ENCODE measurements at regions not wholly inside any gene's neighbourhood (a gene's known extent, or its start where the extent isn't known, plus 50 kb on each side); places are given as distances from the start of the nearest gene placed in this dataset.

DNA sequence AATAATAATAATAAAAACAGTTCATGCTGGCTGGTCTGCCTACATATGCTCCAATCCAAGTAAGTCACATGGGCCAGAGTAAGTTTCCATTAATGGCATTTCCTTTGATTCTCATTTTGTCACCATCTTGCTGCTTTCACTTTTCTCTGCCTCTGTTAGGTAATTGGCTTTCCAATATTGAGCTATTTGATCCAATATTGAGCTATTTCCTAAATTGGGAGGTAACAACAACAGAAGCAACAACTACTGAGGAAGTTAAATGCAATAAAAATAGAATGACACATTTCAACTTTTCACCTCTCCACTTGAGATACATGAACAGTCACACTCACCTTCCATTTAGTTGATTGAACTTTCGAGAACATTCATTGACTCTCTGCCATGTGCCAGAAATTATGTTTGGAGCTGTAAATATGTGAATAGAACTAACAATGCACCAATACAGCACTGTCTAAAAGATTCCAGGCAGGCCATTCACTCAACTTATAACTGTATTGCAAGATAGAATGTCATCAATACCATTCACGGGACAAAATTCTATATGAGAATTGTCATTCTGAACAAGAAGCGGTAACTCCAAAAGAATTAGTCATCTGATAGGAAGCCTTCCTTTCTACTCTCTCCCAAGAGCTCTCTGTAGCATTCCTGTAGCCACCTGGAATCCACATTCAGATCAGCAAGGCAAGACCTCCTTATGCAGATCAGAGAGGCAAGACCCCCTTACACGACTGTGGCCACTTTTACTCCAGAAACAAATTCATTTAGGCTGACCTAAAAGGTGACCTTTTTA is 136.4 kb downstream of the PHLDA1 start:
- H3K9me3 ChIP-seq (ENCODE audit: low read depth) = no peaks in the 10 kb centered on the region
- H3K36me3 ChIP-seq = no peaks in the 10 kb centered on the region
- Mint-ChIP-seq H3K4me3 (no peak overlapping the region), H3K27me3 (ENCODE audit: insufficient read depth, low read depth) (peaks cover 3% of the 10 kb centered on the region), H3K4me1 (peaks cover 7% of the 10 kb centered on the region), H3K9me3 (no peaks in the 10 kb centered on the region), H3K36me3 (no peaks in the 10 kb centered on the region), H3K27ac (no peak overlapping the region)
- no peak overlapping the region for H3K4me2 ChIP-seq
- H3K27me3 ChIP-seq = no peaks in the 10 kb centered on the region
- TF ChIP-seq EZH2 (IDR thresholded peaks at IDR 0.05) (no peak), EZH2phosphoT487 (IDR thresholded peaks at IDR 0.05) (no peak)
- TF ChIP-seq, protein P1, sequence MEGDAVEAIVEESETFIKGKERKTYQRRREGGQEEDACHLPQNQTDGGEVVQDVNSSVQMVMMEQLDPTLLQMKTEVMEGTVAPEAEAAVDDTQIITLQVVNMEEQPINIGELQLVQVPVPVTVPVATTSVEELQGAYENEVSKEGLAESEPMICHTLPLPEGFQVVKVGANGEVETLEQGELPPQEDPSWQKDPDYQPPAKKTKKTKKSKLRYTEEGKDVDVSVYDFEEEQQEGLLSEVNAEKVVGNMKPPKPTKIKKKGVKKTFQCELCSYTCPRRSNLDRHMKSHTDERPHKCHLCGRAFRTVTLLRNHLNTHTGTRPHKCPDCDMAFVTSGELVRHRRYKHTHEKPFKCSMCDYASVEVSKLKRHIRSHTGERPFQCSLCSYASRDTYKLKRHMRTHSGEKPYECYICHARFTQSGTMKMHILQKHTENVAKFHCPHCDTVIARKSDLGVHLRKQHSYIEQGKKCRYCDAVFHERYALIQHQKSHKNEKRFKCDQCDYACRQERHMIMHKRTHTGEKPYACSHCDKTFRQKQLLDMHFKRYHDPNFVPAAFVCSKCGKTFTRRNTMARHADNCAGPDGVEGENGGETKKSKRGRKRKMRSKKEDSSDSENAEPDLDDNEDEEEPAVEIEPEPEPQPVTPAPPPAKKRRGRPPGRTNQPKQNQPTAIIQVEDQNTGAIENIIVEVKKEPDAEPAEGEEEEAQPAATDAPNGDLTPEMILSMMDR (IDR thresholded peaks at IDR 0.05) = no peak
- no peak overlapping the region for H3K9ac ChIP-seq
- DNase-seq (ENCODE audit: low spot score) = no peak
- no peaks in the 10 kb centered on the region for H4K20me1 ChIP-seq (ENCODE audit: low read depth)
- no peaks in the 10 kb centered on the region for H3F3A ChIP-seq (ENCODE audit: low read depth)
- H3K4me1 ChIP-seq = no peaks in the 10 kb centered on the region
- no peak overlapping the region for H2AFZ ChIP-seq (replicated peaks)
- no peak overlapping the region for H3K27ac ChIP-seq
- no peak overlapping the region for H3K4me3 ChIP-seq
- H3K79me2 ChIP-seq (ENCODE audit: low read depth) = no peaks in the 10 kb centered on the region

DNA sequence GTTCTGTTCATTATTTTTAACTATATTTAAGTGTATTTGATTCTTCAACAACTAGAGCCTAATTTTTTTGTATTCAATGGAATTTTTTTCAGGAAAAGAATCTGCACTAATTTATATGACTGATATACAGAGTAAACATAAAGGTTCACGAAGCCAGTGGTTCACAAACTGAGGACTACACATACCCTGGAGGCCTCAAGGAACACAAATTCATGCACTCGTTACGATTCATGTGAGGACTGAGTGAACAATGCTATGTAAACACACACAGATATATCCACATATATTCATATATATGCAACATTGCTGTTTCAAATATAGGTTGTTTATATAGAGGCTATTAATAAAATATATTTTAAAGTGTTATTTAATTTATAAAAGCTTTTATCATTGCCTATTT is 137.8 kb downstream of the PHLDA1 start:
- no peak overlapping the region for H3K4me2 ChIP-seq
- H3K4me1 ChIP-seq = peaks cover 7% of the 10 kb centered on the region
- TF ChIP-seq EZH2 (IDR thresholded peaks at IDR 0.05) (no peak), EZH2phosphoT487 (IDR thresholded peaks at IDR 0.05) (no peak)
- TF ChIP-seq, protein P1 (IDR thresholded peaks at IDR 0.05) = no peak
- no peak overlapping the region for H3K27ac ChIP-seq
- H4K20me1 ChIP-seq (ENCODE audit: low read depth) = no peaks in the 10 kb centered on the region
- no peaks in the 10 kb centered on the region for H3K36me3 Mint-ChIP-seq
- peaks cover 2% of the 10 kb centered on the region for H3K27me3 Mint-ChIP-seq (ENCODE audit: insufficient read depth, low read depth)
- no peaks in the 10 kb centered on the region for H3K9me3 Mint-ChIP-seq
- H3K9me3 ChIP-seq (ENCODE audit: low read depth) = no peaks in the 10 kb centered on the region
- H3K4me3 Mint-ChIP-seq = no peak overlapping the region
- H2AFZ ChIP-seq (replicated peaks) = no peak overlapping the region
- no peak overlapping the region for H3K4me3 ChIP-seq
- H3K27me3 ChIP-seq = no peaks in the 10 kb centered on the region
- H3K4me1 Mint-ChIP-seq = peaks cover 18% of the 10 kb centered on the region
- no peaks in the 10 kb centered on the region for H3F3A ChIP-seq (ENCODE audit: low read depth)
- no peaks in the 10 kb centered on the region for H3K79me2 ChIP-seq (ENCODE audit: low read depth)
- H3K27ac Mint-ChIP-seq = no peak overlapping the region
- no peak overlapping the region for H3K9ac ChIP-seq
- no peaks in the 10 kb centered on the region for H3K36me3 ChIP-seq
- no peak for DNase-seq (ENCODE audit: low spot score)

DNA sequence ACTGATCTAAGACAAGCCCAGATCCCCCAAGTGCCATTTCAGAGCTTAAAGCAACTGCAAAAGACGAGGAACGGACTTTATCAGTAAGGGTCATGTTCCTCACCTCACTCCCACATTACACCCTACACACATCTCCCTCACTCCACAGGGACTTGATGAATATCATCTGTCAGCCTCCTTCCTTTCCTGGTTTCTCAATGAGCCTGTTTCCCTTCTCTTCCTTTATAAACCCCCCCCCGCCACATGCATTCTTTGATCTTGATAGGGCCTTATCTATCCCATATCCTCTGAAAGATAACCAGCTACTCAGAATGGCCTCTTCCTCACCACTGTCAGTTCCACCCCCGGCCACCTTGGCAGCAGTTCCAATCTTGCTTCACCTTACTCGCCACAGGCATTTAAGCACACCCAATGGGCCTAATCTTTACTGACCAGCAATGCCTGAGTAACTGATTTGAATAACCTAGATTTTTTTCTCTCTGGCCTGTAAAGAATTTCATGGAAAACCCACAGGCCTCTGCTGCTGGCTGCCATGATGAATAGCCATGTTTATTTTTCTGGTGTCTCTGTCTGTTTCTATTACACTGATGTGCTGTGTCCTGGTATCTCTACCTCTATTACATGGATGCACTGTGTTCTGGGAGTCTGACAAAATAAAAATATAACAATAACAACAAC is 138.7 kb downstream of the PHLDA1 start:
- H2AFZ ChIP-seq (replicated peaks) = no peak overlapping the region
- Mint-ChIP-seq H3K9me3 (no peaks in the 10 kb centered on the region), H3K4me3 (no peak overlapping the region), H3K27me3 (ENCODE audit: insufficient read depth, low read depth) (no peaks in the 10 kb centered on the region), H3K4me1 (peaks cover 23% of the 10 kb centered on the region), H3K27ac (no peak overlapping the region), H3K36me3 (no peaks in the 10 kb centered on the region)
- no peaks in the 10 kb centered on the region for H3K27me3 ChIP-seq
- H3K9me3 ChIP-seq (ENCODE audit: low read depth) = no peaks in the 10 kb centered on the region
- H3F3A ChIP-seq (ENCODE audit: low read depth) = no peaks in the 10 kb centered on the region
- no peak overlapping the region for H3K27ac ChIP-seq
- no peak overlapping the region for H3K4me3 ChIP-seq
- no peak overlapping the region for H3K9ac ChIP-seq
- H3K4me2 ChIP-seq = no peak overlapping the region
- DNase-seq (ENCODE audit: low spot score) = no peak
- H3K36me3 ChIP-seq = no peaks in the 10 kb centered on the region
- no peaks in the 10 kb centered on the region for H3K79me2 ChIP-seq (ENCODE audit: low read depth)
- H4K20me1 ChIP-seq (ENCODE audit: low read depth) = no peaks in the 10 kb centered on the region
- TF ChIP-seq EZH2 (IDR thresholded peaks at IDR 0.05) = no peak
- TF ChIP-seq EZH2phosphoT487 (IDR thresholded peaks at IDR 0.05) = no peak
- TF ChIP-seq, protein P1 (IDR thresholded peaks at IDR 0.05) = no peak
- H3K4me1 ChIP-seq = peaks cover 7% of the 10 kb centered on the region
